Right cardiac atrium (tissue), 5 donors: ENCODE measurements at regions not wholly inside any gene's neighbourhood (a gene's known extent, or its start where the extent isn't known, plus 50 kb on each side); places are given as distances from the start of the nearest gene placed in this dataset.

ENCODE experiments used
- ATAC-seq, 2 donors: fragments of 200-7000 bp; cut with Tn5 transposase; one replicate each; pipeline versions ENCODE4 v1.8.0 to v1.9.1; 2020; ENCODE audit warnings: moderate library complexity in 2 of 2, mild to moderate bottlenecking in 1 of 2
- DNase-seq, 3 donors: peaks; one replicate each; pipeline ENCODE4 v3.0.0-alpha.2; 2020
- H3K27ac ChIP-seq: one replicate; pipeline ENCODE4 v1.5.1; 2013; ENCODE audit warnings: mild to moderate bottlenecking, low read length, control low read depth, moderate library complexity
- H3K27me3 ChIP-seq: one replicate; pipeline ENCODE4 v1.6.1; 2013; ENCODE audit not compliant: control insufficient read depth, insufficient read depth
- H3K4me1 ChIP-seq: one replicate; pipeline ENCODE4 v1.6.1; 2013; ENCODE audit warnings: low read length; ENCODE audit not compliant: control insufficient read depth, insufficient read depth
- H3K4me3 ChIP-seq: one replicate; pipeline ENCODE4 v1.5.1; 2013; ENCODE audit warnings: low read length, control low read depth
- H3K9me3 ChIP-seq: one replicate; pipeline ENCODE4 v1.6.1; 2013; ENCODE audit warnings: low read length; ENCODE audit not compliant: control insufficient read depth
- WGBS: extraction: QIAGEN DNeasy Blood & Tissue Kit; methylation state at CpG from one replicate; pipeline ENCODE4 v1.1.7; 2013; 5-methylcytosine and 5-hydroxymethylcytosine counted together
- intact Hi-C, 4 donors: fragments of 100-400 bp; cut with DNase I; formaldehyde crosslinking; loops; one replicate each; pipeline versions ENCODE4 v1.11.0 to v1.14.0; 2022 to 2023
- donor health status: healthy with polysubstance abuse.
- donor health status: DM: no; HTN: yes; CAD: no.
- donor health status: DM: no; HTN: no; CAD: no.
- donor health status: DM: no; HTN: yes; CAD: no; lungs with severe emphysema.
- donor health status: DM: yes; HTN: yes; CAD: no.

GRCh38 chr10:33048223-33048622 is 90.2 kb upstream of the ITGB1 start:
- Histone ChIP-seq H3K4me3 (no peak overlapping the region), H3K27ac (no peak overlapping the region), H3K4me1 (no peaks in the 10 kb centered on the region), H3K9me3 (no peaks in the 10 kb centered on the region), H3K27me3 (no peaks in the 10 kb centered on the region)
- ATAC-seq (no peak), DNase-seq (no peak)
- intact Hi-C loops: no loop called here
- 98% methylated on average over 5 of the region's 5 CpGs for WGBS

- no peaks in the 10 kb centered on the region for H3K27me3 ChIP-seq
- 95% methylated on average over 1 of the region's 1 CpG for WGBS
- no peak for ATAC-seq
Measured at GRCh38 chr10:33047655-33048054, 89.6 kb upstream of the ITGB1 start.

GRCh38 chr10:33046792-33047191 is 88.8 kb upstream of the ITGB1 start:
- H3K4me1 ChIP-seq: no peaks in the 10 kb centered on the region
- no peak overlapping the region for H3K4me3 ChIP-seq
- H3K27ac ChIP-seq: no peak overlapping the region
- intact Hi-C loops: no loop called here
- no peak for DNase-seq
- H3K9me3 ChIP-seq: no peaks in the 10 kb centered on the region
- no peak for ATAC-seq
- no peaks in the 10 kb centered on the region for H3K27me3 ChIP-seq
- WGBS: 94% methylated on average over 4 of the region's 4 CpGs

More at GRCh38 chr10:33047655-33048054, 89.6 kb upstream of the ITGB1 start:
- intact Hi-C loops: no loop called here
- DNase-seq: no peak
- H3K4me3 ChIP-seq: no peak overlapping the region
- H3K27ac ChIP-seq: no peak overlapping the region
- no peaks in the 10 kb centered on the region for H3K9me3 ChIP-seq
- no peaks in the 10 kb centered on the region for H3K4me1 ChIP-seq

- WGBS: 93% methylated on average over 2 of the region's 2 CpGs
- intact Hi-C loops: no loop called here
- ATAC-seq (no peak), DNase-seq (no peak)
- Histone ChIP-seq H3K27me3 (no peaks in the 10 kb centered on the region), H3K27ac (no peak overlapping the region), H3K9me3 (no peaks in the 10 kb centered on the region), H3K4me1 (no peaks in the 10 kb centered on the region), H3K4me3 (no peak overlapping the region)
Measured at GRCh38 chr10:33045421-33045820, 87.4 kb upstream of the ITGB1 start.

- Histone ChIP-seq H3K9me3 (no peaks in the 10 kb centered on the region), H3K27me3 (no peaks in the 10 kb centered on the region), H3K27ac (no peak overlapping the region), H3K4me3 (no peak overlapping the region), H3K4me1 (no peaks in the 10 kb centered on the region)
- intact Hi-C loops: no loop called here
- ATAC-seq (no peak), DNase-seq (no peak)
- 94% methylated on average over 2 of the region's 2 CpGs for WGBS
Measured at GRCh38 chr10:33042565-33042964, 84.5 kb upstream of the ITGB1 start.

- Histone ChIP-seq H3K4me3 (no peak overlapping the region), H3K27me3 (no peaks in the 10 kb centered on the region), H3K27ac (no peak overlapping the region), H3K4me1 (no peaks in the 10 kb centered on the region), H3K9me3 (no peaks in the 10 kb centered on the region)
- intact Hi-C loops: no loop called here
- 62% methylated on average over 3 of the region's 3 CpGs for WGBS
- DNase-seq (no peak), ATAC-seq (no peak)
Measured at GRCh38 chr10:33041783-33042437, 83.9 kb upstream of the ITGB1 start.

- DNase-seq: no peak
- 82% methylated on average over 1 of the region's 1 CpG for WGBS
Measured at GRCh38 chr10:33040436-33040835, 82.4 kb upstream of the ITGB1 start.

GRCh38 chr10:33039181-33039580 is 81.2 kb upstream of the ITGB1 start:
- intact Hi-C loops: no loop called here
- H3K9me3 ChIP-seq: no peaks in the 10 kb centered on the region
- WGBS: 95% methylated on average over 1 of the region's 1 CpG

More at GRCh38 chr10:33040436-33040835, 82.4 kb upstream of the ITGB1 start:
- no peak for ATAC-seq
- no peak overlapping the region for H3K4me3 ChIP-seq
- no peaks in the 10 kb centered on the region for H3K4me1 ChIP-seq
- intact Hi-C loops: no loop called here
- H3K27ac ChIP-seq: no peak overlapping the region
- no peaks in the 10 kb centered on the region for H3K9me3 ChIP-seq
- no peaks in the 10 kb centered on the region for H3K27me3 ChIP-seq

GRCh38 chr10:33038672-33039071 is 80.6 kb upstream of the ITGB1 start:
- ATAC-seq: no peak

More at GRCh38 chr10:33039181-33039580, 81.2 kb upstream of the ITGB1 start:
- Histone ChIP-seq H3K27me3 (no peaks in the 10 kb centered on the region), H3K4me1 (no peaks in the 10 kb centered on the region), H3K27ac (no peak overlapping the region), H3K4me3 (no peak overlapping the region)
- no peak for DNase-seq
- no peak for ATAC-seq

GRCh38 chr10:33037726-33038125 is 79.7 kb upstream of the ITGB1 start:
- no peak for DNase-seq
- Histone ChIP-seq H3K4me1 (no peaks in the 10 kb centered on the region), H3K4me3 (no peak overlapping the region), H3K27ac (no peak overlapping the region), H3K9me3 (no peaks in the 10 kb centered on the region), H3K27me3 (no peaks in the 10 kb centered on the region)
- intact Hi-C loops: no loop called here
- no peak for ATAC-seq
- 95% methylated on average over 8 of the region's 8 CpGs for WGBS

More at GRCh38 chr10:33038672-33039071, 80.6 kb upstream of the ITGB1 start:
- no peak overlapping the region for H3K27ac ChIP-seq
- H3K4me1 ChIP-seq: no peaks in the 10 kb centered on the region
- no peaks in the 10 kb centered on the region for H3K27me3 ChIP-seq
- no peaks in the 10 kb centered on the region for H3K9me3 ChIP-seq
- no peak overlapping the region for H3K4me3 ChIP-seq
- intact Hi-C loops: no loop called here
- WGBS: 79% methylated on average over 7 of the region's 7 CpGs
- DNase-seq: no peak

GRCh38 chr10:33036670-33037069 is 78.6 kb upstream of the ITGB1 start:
- DNase-seq (peak in 1 of 3 donors; percentile 38), ATAC-seq (no peak)
- intact Hi-C loops: no loop called here
- no peak overlapping the region for H3K27ac ChIP-seq
- no peak overlapping the region for H3K4me3 ChIP-seq
- no peaks in the 10 kb centered on the region for H3K27me3 ChIP-seq
- no peaks in the 10 kb centered on the region for H3K9me3 ChIP-seq
- WGBS: 98% methylated on average over 16 of the region's 16 CpGs
- no peaks in the 10 kb centered on the region for H3K4me1 ChIP-seq

- 89% methylated on average over 3 of the region's 3 CpGs for WGBS
- DNase-seq (no peak), ATAC-seq (no peak)
- intact Hi-C loops: no loop called here
- H3K4me1 ChIP-seq: no peaks in the 10 kb centered on the region
- H3K9me3 ChIP-seq: no peaks in the 10 kb centered on the region
- H3K27ac ChIP-seq: no peak overlapping the region
- H3K27me3 ChIP-seq: no peaks in the 10 kb centered on the region
- no peak overlapping the region for H3K4me3 ChIP-seq
Measured at GRCh38 chr10:33035411-33035810, 77.4 kb upstream of the ITGB1 start.
